Duodenal mucosa (tissue), 2 donors: ENCODE measurements at regions not wholly inside any gene's neighbourhood (a gene's known extent, or its start where the extent isn't known, plus 50 kb on each side); places are given as distances from the start of the nearest gene placed in this dataset.

ENCODE experiments used
- H3K27ac ChIP-seq: one replicate; pipeline ENCODE4 v1.7.0; 2013; ENCODE audit warnings: low read depth, low read length
- H3K27me3 ChIP-seq, 2 donors: one replicate each; pipeline ENCODE4 v1.7.0; 2013; ENCODE audit warnings: low read length in 2 of 2, control low read depth in 1 of 2; ENCODE audit not compliant: insufficient read depth in 2 of 2, control insufficient read depth in 1 of 2
- H3K36me3 ChIP-seq, 2 donors: one replicate each; pipeline ENCODE4 v1.7.0; 2013; ENCODE audit warnings: low read length in 2 of 2, control low read depth in 1 of 2; ENCODE audit not compliant: insufficient read depth in 2 of 2, control insufficient read depth in 1 of 2
- H3K4me1 ChIP-seq, 2 donors: one replicate each; pipeline ENCODE4 v1.7.0; 2013; ENCODE audit warnings: low read length in 2 of 2, control low read depth in 1 of 2; ENCODE audit not compliant: insufficient read depth in 2 of 2, control insufficient read depth in 1 of 2
- H3K4me3 ChIP-seq, 2 donors: one replicate each; pipeline ENCODE4 v1.7.0; 2013; ENCODE audit warnings: low read length in 2 of 2, low read depth in 1 of 2
- H3K9ac ChIP-seq, 2 donors: one replicate each; pipeline ENCODE4 v1.7.0; 2013; ENCODE audit warnings: low read length in 2 of 2, low read depth in 1 of 2
- H3K9me3 ChIP-seq, 2 donors: one replicate each; pipeline ENCODE4 v1.7.0; 2013; ENCODE audit warnings: low read length in 2 of 2, control low read depth in 1 of 2; ENCODE audit not compliant: control insufficient read depth in 1 of 2

DNA sequence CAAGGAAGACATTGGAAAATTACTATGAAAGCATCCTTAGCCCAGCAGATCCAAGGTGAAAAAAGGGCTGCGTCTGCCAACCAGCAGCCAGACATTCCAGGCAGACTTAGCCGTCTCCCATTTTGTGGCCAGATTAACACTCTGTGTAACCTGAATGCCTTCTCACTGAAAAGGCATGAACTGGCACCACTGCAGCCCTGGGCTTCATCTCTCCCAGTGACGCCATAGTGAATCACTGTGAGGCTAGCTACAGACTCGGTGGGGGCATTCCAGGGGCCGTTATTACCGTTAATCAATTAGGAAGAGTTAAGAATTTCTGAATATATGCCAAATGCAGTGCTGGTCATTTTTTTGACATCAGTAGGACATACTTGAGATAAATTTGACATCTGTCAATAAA lies 627.4 kb downstream of the LMO4 start:
- no peaks in the 10 kb centered on the region for H3K36me3 ChIP-seq
- no peaks in the 10 kb centered on the region for H3K9me3 ChIP-seq
- H3K27ac ChIP-seq: no peak overlapping the region

DNA sequence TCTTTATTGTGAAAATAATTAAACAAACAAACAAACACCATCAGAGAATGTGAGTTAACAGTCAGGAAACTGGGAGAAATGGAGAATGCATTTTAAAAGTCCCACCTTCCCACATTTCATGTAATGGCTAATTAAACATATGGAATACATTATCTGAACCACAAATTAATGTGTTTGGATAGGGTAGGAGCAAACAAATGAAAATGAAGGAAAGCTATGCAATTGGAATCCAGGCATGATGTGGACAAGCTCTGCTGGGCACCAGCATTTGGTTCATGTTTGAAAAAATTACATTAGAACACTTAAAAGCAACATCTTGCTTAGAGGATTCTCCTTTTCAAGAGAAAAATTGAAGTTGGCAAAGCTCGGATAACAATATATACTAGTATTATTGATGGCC lies 628.1 kb downstream of the LMO4 start:
- Histone ChIP-seq H3K27me3 (no peaks in the 10 kb centered on the region), H3K9me3 (no peaks in the 10 kb centered on the region), H3K9ac (no peak overlapping the region), H3K36me3 (no peaks in the 10 kb centered on the region), H3K27ac (no peak overlapping the region), H3K4me1 (no peaks in the 10 kb centered on the region), H3K4me3 (no peak overlapping the region)

More for the DNA sequence above, 627.4 kb downstream of the LMO4 start:
- Histone ChIP-seq H3K4me1 (no peaks in the 10 kb centered on the region), H3K4me3 (no peak overlapping the region), H3K9ac (no peak overlapping the region), H3K27me3 (no peaks in the 10 kb centered on the region)

DNA sequence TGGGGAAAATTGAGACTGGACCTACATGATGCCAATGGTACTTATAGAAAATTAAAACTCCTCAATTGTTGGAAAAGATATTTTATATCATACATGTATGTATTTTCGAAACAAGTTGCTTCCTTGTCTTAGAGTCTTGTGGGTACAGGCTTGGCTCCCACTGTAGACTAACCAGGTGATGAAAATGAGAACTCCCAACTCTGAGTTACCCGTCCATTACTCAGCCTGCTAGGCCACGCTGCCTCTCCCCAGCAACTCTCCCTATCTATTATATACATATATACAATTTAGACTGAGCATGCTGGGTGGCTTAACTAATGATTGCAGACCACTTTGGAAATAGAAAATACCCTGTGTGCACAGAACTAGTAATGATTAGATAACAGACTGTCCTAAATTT lies 628.7 kb downstream of the LMO4 start:
- H3K27me3 ChIP-seq: no peaks in the 10 kb centered on the region
- no peak overlapping the region for H3K9ac ChIP-seq
- H3K36me3 ChIP-seq: no peaks in the 10 kb centered on the region
- H3K9me3 ChIP-seq: no peaks in the 10 kb centered on the region
- no peak overlapping the region for H3K4me3 ChIP-seq
- no peaks in the 10 kb centered on the region for H3K4me1 ChIP-seq
- H3K27ac ChIP-seq: no peak overlapping the region

- Histone ChIP-seq H3K27ac (no peak overlapping the region), H3K36me3 (no peaks in the 10 kb centered on the region), H3K4me1 (no peaks in the 10 kb centered on the region)
These were observed 629.5 kb downstream of the LMO4 start for GRCh38 chr1:87958201-87958600.

DNA sequence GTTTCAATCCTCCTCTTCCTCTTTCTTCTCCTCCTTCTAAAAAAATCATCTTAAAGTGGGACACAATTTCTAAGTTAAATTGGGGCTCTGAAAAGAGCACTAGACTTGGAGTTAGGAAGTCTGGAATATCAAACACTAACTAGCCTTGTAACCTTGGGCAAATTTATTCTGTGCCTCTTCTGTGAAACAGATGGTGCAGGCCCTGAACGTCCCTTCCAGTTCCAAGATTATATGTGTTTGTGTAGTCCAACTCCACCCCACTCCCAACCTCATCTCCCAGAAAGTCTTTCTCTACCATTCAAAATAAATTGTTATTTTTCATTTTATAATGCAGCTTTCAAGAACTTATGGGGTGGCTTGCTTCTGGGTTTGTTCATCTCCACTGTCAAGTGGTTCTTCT lies 630.0 kb downstream of the LMO4 start:
- no peaks in the 10 kb centered on the region for H3K36me3 ChIP-seq
- no peaks in the 10 kb centered on the region for H3K9me3 ChIP-seq
- no peak overlapping the region for H3K9ac ChIP-seq
- H3K4me1 ChIP-seq: no peaks in the 10 kb centered on the region
- H3K27me3 ChIP-seq: no peaks in the 10 kb centered on the region
- H3K4me3 ChIP-seq: no peak overlapping the region
- no peak overlapping the region for H3K27ac ChIP-seq

More at GRCh38 chr1:87958201-87958600, 629.5 kb downstream of the LMO4 start:
- no peaks in the 10 kb centered on the region for H3K9me3 ChIP-seq
- no peaks in the 10 kb centered on the region for H3K27me3 ChIP-seq
- no peak overlapping the region for H3K9ac ChIP-seq
- H3K4me3 ChIP-seq: no peak overlapping the region

GRCh38 chr1:87959236-87959635 lies 630.6 kb downstream of the LMO4 start:
- H3K27me3 ChIP-seq: no peaks in the 10 kb centered on the region
- no peaks in the 10 kb centered on the region for H3K36me3 ChIP-seq
- no peak overlapping the region for H3K9ac ChIP-seq
- H3K9me3 ChIP-seq: no peaks in the 10 kb centered on the region
- no peak overlapping the region for H3K4me3 ChIP-seq
- H3K27ac ChIP-seq: no peak overlapping the region
- H3K4me1 ChIP-seq: no peaks in the 10 kb centered on the region

DNA sequence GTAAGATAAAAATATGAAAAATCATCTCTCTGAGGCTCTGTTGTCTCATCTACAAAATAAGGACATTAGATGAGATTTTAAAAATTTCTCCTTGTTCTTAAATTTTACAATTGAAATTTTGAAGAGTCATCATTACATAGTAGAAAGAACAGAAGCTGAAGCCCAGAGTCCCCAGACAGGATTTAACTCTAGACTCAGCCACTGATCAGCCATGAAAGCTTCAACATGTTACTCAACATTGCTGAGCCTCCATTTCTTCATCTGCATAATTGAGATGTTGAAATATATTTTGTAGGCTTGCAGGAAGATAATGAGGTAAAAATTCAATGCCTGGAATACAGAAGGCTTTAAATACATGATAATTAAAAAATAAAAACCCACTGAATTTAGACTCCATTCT lies 633.3 kb downstream of the LMO4 start:
- H3K36me3 ChIP-seq: no peaks in the 10 kb centered on the region
- no peaks in the 10 kb centered on the region for H3K4me1 ChIP-seq
- no peak overlapping the region for H3K4me3 ChIP-seq
- no peaks in the 10 kb centered on the region for H3K9me3 ChIP-seq
- H3K27me3 ChIP-seq: no peaks in the 10 kb centered on the region
- H3K9ac ChIP-seq: no peak overlapping the region
- no peak overlapping the region for H3K27ac ChIP-seq

DNA sequence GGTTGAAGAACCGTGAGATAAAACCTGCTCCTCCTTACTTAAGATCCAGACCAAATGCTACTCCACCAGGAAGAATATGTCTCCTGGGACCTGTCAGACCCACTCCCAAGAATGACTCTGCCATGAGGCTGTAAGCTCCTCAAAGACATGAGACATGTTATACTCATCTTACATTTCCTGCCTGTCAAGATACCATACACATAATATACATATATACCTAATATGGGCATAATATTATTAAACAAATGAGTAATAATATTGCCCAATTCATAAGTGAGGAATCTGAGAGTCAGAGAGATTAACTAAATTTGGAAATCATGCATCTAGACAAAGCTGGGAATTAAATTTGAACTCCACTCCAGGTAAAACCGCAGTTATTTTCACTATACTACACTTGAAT lies 634.9 kb downstream of the LMO4 start:
- Histone ChIP-seq H3K36me3 (no peaks in the 10 kb centered on the region), H3K9me3 (no peaks in the 10 kb centered on the region), H3K4me3 (no peak overlapping the region), H3K9ac (no peak overlapping the region), H3K27me3 (no peaks in the 10 kb centered on the region), H3K4me1 (no peaks in the 10 kb centered on the region), H3K27ac (no peak overlapping the region)

GRCh38 chr1:87965193-87965592 lies 636.5 kb downstream of the LMO4 start:
- Histone ChIP-seq H3K4me1 (no peaks in the 10 kb centered on the region), H3K4me3 (no peak overlapping the region), H3K9ac (no peak overlapping the region), H3K36me3 (no peaks in the 10 kb centered on the region), H3K27me3 (no peaks in the 10 kb centered on the region), H3K9me3 (no peaks in the 10 kb centered on the region), H3K27ac (no peak overlapping the region)

GRCh38 chr1:87968197-87968955 lies 639.7 kb downstream of the LMO4 start:
- Histone ChIP-seq H3K36me3 (no peaks in the 10 kb centered on the region), H3K9me3 (no peaks in the 10 kb centered on the region), H3K27me3 (no peaks in the 10 kb centered on the region), H3K4me3 (no peak overlapping the region), H3K9ac (no peak overlapping the region), H3K4me1 (no peaks in the 10 kb centered on the region), H3K27ac (no peak overlapping the region)
